B cell (primary cell): ENCODE measurements at regions not wholly inside any gene's neighbourhood (a gene's known extent, or its start where the extent isn't known, plus 50 kb on each side); places are given as distances from the start of the nearest gene placed in this dataset.

ENCODE experiments used
- ATAC-seq: fragments of 200-7000 bp; cut with Tn5 transposase; one replicate; pipeline ENCODE4 v1.10.0; 2021; ENCODE audit warnings: low read depth, mild to moderate bottlenecking, moderate number of reproducible peaks, moderate library complexity
- CTCF ChIA-PET: fragments of 350-600 bp; sonication (Branson Sonifier 250); formaldehyde crosslinking; loops from one replicate; lab custom pipeline; 2021; ENCODE audit warnings: antibody characterized with exemption, inconsistent platforms; lab: Charles Lee
- POLR2A ChIA-PET: fragments of 350-600 bp; sonication (Branson Sonifier 250); formaldehyde crosslinking; loops from one replicate; lab custom pipeline; 2021; ENCODE audit warnings: antibody characterized with exemption; lab: Charles Lee
- DNase-seq: peaks from one replicate; pipeline ENCODE4 v3.0.0; 2013
- H2AFZ ChIP-seq: 2 replicates; pipeline ENCODE4 v1.6.1; 2012; ENCODE audit warnings: mild to moderate bottlenecking, low read depth, low read length; ENCODE audit not compliant: insufficient read depth, poor library complexity, severe bottlenecking
- H3K27ac ChIP-seq, 2 donors: 1 replicate in 1 of 2; 2 replicates in 1 of 2; pipeline ENCODE4 v1.5.1; 2012 to 2013; ENCODE audit warnings: low read length in 2 of 2, mild to moderate bottlenecking in 2 of 2, moderate library complexity in 1 of 2
- H3K27me3 ChIP-seq, 4 experiments: fragments of 200-600 bp in 1 of 4; sonication (generic) in 1 of 4; replicated peaks in 1 of 4; 1 replicate in 2 of 4; 2 replicates in 2 of 4; pipeline versions ENCODE4 v1.6.1 to v1.7.0; 2013 to 2016; ENCODE audit warnings: low read length in 3 of 4, mild to moderate bottlenecking in 2 of 4, mixed read lengths in 1 of 4, moderate library complexity in 1 of 4; ENCODE audit not compliant: insufficient read depth in 4 of 4, control insufficient read depth in 3 of 4; ENCODE audit errors: control extremely low read depth in 1 of 4
- H3K36me3 ChIP-seq, 2 experiments: replicated peaks in 1 of 2; 1 replicate in 1 of 2; 2 replicates in 1 of 2; pipeline versions ENCODE4 v1.6.1 to v1.7.1; 2013; ENCODE audit warnings: low read length in 1 of 2; ENCODE audit not compliant: insufficient read depth in 2 of 2, control insufficient read depth in 1 of 2; ENCODE audit errors: control extremely low read depth in 1 of 2, extremely low read depth in 1 of 2
- H3K4me1 ChIP-seq, 2 donors: fragments of 200-600 bp in 1 of 2; sonication (generic) in 1 of 2; 1 replicate in 1 of 2; 2 replicates in 1 of 2; pipeline versions ENCODE4 v1.5.1 to v1.6.1; 2013 to 2017; ENCODE audit warnings: low read length in 2 of 2; ENCODE audit not compliant: control insufficient read depth in 2 of 2, insufficient read depth in 2 of 2
- H3K4me2 ChIP-seq: replicated peaks from 2 replicates; pipeline ENCODE3; 2012; ENCODE audit warnings: mild to moderate bottlenecking, low read depth, low read length; ENCODE audit not compliant: poor library complexity, severe bottlenecking
- H3K4me3 ChIP-seq, 5 experiments: fragments of 200-600 bp in 1 of 5; sonication (generic) in 1 of 5; 1 replicate in 3 of 5; 2 replicates in 2 of 5; pipeline versions ENCODE4 v1.5.1 to v1.7.0; 2011 to 2016; ENCODE audit warnings: low read length in 4 of 5, mild to moderate bottlenecking in 4 of 5, low read depth in 2 of 5, control low read depth in 1 of 5, moderate library complexity in 1 of 5; ENCODE audit not compliant: insufficient read depth in 1 of 5; ENCODE audit errors: control extremely low read depth in 1 of 5, extremely low read depth in 1 of 5
- H3K79me2 ChIP-seq: fragments of 200-600 bp; sonication (generic); one replicate; pipeline ENCODE4 v1.6.0; 2016; ENCODE audit warnings: low read length; ENCODE audit not compliant: control insufficient read depth, insufficient read depth
- H3K9ac ChIP-seq: fragments of 200-600 bp; sonication (generic); 2 replicates; pipeline ENCODE4 v1.6.1; 2017; ENCODE audit warnings: mild to moderate bottlenecking, low read length, moderate library complexity
- H3K9me3 ChIP-seq, 3 donors: one replicate each; pipeline versions ENCODE4 v1.6.1 to v1.7.1; 2013; ENCODE audit warnings: low read length in 2 of 3; ENCODE audit not compliant: control insufficient read depth in 2 of 3, insufficient read depth in 1 of 3; ENCODE audit errors: control extremely low read depth in 1 of 3
- H4K20me1 ChIP-seq: 2 replicates; pipeline ENCODE4 v1.6.0; 2012; ENCODE audit warnings: mild to moderate bottlenecking, low read length; ENCODE audit not compliant: insufficient read depth, control insufficient read depth, poor library complexity, severe bottlenecking
- H3K27ac Mint-ChIP-seq: one replicate; pipeline ENCODE4 v1.8.0; 2021; ENCODE audit warnings: mixed read lengths
- H3K27me3 Mint-ChIP-seq: one replicate; pipeline ENCODE4 v1.8.0; 2021; ENCODE audit warnings: mixed read lengths
- H3K4me1 Mint-ChIP-seq: one replicate; pipeline ENCODE4 v1.8.0; 2021; ENCODE audit warnings: mixed read lengths
- H3K4me3 Mint-ChIP-seq: one replicate; pipeline ENCODE4 v1.8.0; 2021; ENCODE audit warnings: mixed read lengths
- H3K9me3 Mint-ChIP-seq: one replicate; pipeline ENCODE4 v1.8.0; 2022; ENCODE audit warnings: mixed read lengths; ENCODE audit not compliant: insufficient read depth
- EZH2 ChIP-seq: IDR thresholded peaks from 2 replicates; pipeline ENCODE4 v1.6.1; 2012; ENCODE audit warnings: borderline replicate concordance, low read depth, mild to moderate bottlenecking, moderate library complexity, low read length; ENCODE audit not compliant: insufficient read depth, poor library complexity, severe bottlenecking
- WGBS: methylation state at CpG from one replicate; pipeline ENCODE4 v1.1.5; 2013; ENCODE audit warnings: missing lambda C conversion rate; ENCODE audit not compliant: insufficient coverage; 5-methylcytosine and 5-hydroxymethylcytosine counted together
- intact Hi-C: fragments of 100-400 bp; cut with micrococcal nuclease; formaldehyde crosslinking; loops from one replicate; pipeline ENCODE4 v1.10.0; 2022
- TF ChIP-seq, protein P1 (sequence below): fragments of 200-600 bp; IDR thresholded peaks from one replicate; pipeline ENCODE4 v1.8.0; 2022; ENCODE audit warnings: antibody characterized with exemption, mild to moderate bottlenecking

DNA sequence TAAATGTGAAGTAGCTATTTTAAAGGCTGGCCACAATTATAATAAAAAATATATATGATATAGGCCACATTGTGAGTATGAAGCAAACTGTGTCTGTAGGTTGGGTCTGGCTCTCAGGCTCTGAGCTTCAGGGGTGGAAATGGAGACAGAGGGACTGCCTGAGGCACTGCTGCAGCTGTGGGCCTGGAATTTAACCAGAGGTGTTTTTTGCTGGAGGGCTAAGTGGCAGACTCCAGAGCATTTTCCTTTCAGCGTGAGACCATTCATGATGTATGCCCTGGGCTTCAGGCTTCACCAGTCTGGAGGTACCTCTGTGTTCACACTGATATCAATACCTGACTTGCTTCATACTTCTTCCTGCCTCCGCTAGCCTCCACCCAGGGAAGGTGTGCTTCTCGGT is 64.9 kb upstream of the IL12B start:
- Histone ChIP-seq H3K36me3 (no peaks in the 10 kb centered on the region), H3K9ac (no peak overlapping the region), H3K4me2 (no peak overlapping the region), H4K20me1 (no peaks in the 10 kb centered on the region), H3K9me3 (peaks cover 0 to 2% (median 0%) of the 10 kb centered on the region in 3 donors), H3K4me3 (no peak overlapping the region), H3K4me1 (no peaks in the 10 kb centered on the region), H3K27ac (no peak overlapping the region), H2AFZ (no peak overlapping the region), H3K79me2 (no peaks in the 10 kb centered on the region), H3K27me3 (no peaks in the 10 kb centered on the region)
- intact Hi-C loops = no loop called here
- ATAC-seq = no peak
- H3K4me3 Mint-ChIP-seq = no peak overlapping the region
- H3K4me1 Mint-ChIP-seq = no peaks in the 10 kb centered on the region
- TF ChIP-seq EZH2 = no peak
- TF ChIP-seq, protein P1, sequence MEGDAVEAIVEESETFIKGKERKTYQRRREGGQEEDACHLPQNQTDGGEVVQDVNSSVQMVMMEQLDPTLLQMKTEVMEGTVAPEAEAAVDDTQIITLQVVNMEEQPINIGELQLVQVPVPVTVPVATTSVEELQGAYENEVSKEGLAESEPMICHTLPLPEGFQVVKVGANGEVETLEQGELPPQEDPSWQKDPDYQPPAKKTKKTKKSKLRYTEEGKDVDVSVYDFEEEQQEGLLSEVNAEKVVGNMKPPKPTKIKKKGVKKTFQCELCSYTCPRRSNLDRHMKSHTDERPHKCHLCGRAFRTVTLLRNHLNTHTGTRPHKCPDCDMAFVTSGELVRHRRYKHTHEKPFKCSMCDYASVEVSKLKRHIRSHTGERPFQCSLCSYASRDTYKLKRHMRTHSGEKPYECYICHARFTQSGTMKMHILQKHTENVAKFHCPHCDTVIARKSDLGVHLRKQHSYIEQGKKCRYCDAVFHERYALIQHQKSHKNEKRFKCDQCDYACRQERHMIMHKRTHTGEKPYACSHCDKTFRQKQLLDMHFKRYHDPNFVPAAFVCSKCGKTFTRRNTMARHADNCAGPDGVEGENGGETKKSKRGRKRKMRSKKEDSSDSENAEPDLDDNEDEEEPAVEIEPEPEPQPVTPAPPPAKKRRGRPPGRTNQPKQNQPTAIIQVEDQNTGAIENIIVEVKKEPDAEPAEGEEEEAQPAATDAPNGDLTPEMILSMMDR = no peak
- peaks cover 2% of the 10 kb centered on the region for H3K9me3 Mint-ChIP-seq
- WGBS = 100% methylated on average over 1 of the region's 3 CpGs
- DNase-seq = no peak
- ChIA-PET POLR2A (no interaction called here), CTCF (no interaction called here)
- H3K27me3 Mint-ChIP-seq = no peaks in the 10 kb centered on the region
- no peak overlapping the region for H3K27ac Mint-ChIP-seq

DNA sequence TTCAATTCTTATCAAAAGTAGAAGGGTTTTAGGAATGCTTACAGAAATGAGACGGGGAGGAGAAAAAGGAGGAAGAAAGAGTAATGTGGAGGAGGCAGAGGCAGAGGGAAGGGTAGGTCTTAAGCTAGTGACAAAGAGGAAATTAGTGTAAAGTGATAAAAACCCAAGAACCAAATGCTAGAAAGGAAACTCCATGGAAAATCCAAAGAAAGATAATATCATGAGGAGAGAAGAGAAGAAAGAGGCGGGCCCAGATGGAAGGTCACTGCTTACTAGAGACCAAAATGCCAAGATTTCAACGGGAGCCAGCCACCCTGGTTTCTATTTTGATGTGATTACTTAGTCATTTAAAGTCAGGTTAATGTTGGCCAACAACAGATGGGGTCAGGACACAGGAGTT is 68.6 kb upstream of the IL12B start:
- peaks cover 1% of the 10 kb centered on the region for H3K4me1 Mint-ChIP-seq
- intact Hi-C loops = no loop called here
- no peak overlapping the region for H3K4me3 Mint-ChIP-seq
- no peaks in the 10 kb centered on the region for H3K27me3 Mint-ChIP-seq
- Histone ChIP-seq H4K20me1 (no peaks in the 10 kb centered on the region), H3K36me3 (no peaks in the 10 kb centered on the region), H2AFZ (no peak overlapping the region), H3K9me3 (no peaks in the 10 kb centered on the region), H3K27me3 (peaks cover 0 to under 1% (median 0%) of the 10 kb centered on the region in 4 experiments), H3K4me3 (no peak overlapping the region), H3K79me2 (no peaks in the 10 kb centered on the region), H3K9ac (no peak overlapping the region), H3K4me1 (no peaks in the 10 kb centered on the region), H3K4me2 (no peak overlapping the region), H3K27ac (no peak overlapping the region)
- no peaks in the 10 kb centered on the region for H3K9me3 Mint-ChIP-seq
- DNase-seq (no peak), ATAC-seq (no peak)
- CTCF ChIA-PET = interaction anchor here (0.7 to 1.2 kb wide), 3 partner anchors 29 to 763 kb away, joined by 3 to 4 read pairs (median 3); no protein-coding TSS in a partner anchor
- no peak for TF ChIP-seq EZH2
- TF ChIP-seq, protein P1 = no peak
- 89% methylated on average over 2 of the region's 3 CpGs for WGBS
- H3K27ac Mint-ChIP-seq = no peak overlapping the region
- POLR2A ChIA-PET = interaction anchor here (0.7 kb wide), 1 partner anchor 37 kb away, joined by 8 read pairs; no protein-coding TSS in a partner anchor
